ENCODE measurements at regions not wholly inside any gene's neighbourhood (a gene's known extent, or its start where the extent isn't known, plus 50 kb on each side); places are given as distances from the start of the nearest gene placed in this dataset.

DNA sequence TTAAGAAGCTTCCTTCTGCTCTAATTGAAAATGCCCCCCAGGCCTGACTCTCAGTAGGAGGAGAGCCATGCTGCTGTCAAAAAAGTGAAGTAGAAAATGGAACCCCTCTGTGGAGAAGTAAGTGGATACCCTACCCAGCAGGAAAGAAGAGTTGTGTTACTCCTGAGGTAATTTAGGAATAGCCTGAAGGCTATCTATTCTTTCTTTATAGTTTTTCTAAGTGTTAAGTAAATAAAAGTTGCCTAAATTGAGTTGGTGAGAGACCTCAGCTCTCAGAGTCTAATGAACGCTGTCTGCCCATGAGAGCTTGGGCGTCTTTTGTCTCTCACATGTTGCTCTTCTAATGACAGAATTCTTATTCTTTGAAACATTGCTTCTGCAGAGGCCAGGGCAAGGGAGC, 116.2 kb downstream of the NSUN3 start:
- DNase-seq (no peak), ATAC-seq (no peak)
- Mint-ChIP-seq H3K9me3 (no peaks in the 10 kb centered on the region), H3K4me3 (no peak overlapping the region), H3K4me1 (no peaks in the 10 kb centered on the region), H3K27ac (no peak overlapping the region), H3K36me3 (ENCODE audit: low read depth) (no peaks in the 10 kb centered on the region), H3K27me3 (peaks cover 6% of the 10 kb centered on the region)

DNA sequence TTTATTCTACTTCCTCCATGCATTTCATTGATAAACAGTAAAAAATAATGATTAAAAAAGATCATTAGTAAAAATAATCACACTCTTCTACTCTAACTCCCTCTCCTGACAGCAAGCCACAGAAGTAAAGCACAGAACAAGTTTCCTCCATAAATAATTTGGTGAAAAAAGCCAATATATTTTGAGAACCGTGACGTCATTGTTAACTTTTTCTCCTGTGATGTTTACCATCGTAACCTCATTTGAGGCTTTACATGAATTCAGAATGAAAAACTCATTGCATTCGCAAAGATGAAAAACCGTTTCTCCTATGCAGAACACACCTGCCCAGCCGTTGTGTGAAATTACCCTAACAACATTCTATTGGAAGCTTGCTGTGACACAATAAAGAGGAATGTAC, 120.7 kb downstream of the NSUN3 start:
- ATAC-seq (no peak), DNase-seq (no peak)
- no peak overlapping the region for H3K27ac Mint-ChIP-seq
- H3K36me3 Mint-ChIP-seq (ENCODE audit: low read depth), result no peaks in the 10 kb centered on the region
- no peak overlapping the region for H3K4me3 Mint-ChIP-seq
- H3K9me3 Mint-ChIP-seq, result no peaks in the 10 kb centered on the region
- peaks cover 3% of the 10 kb centered on the region for H3K27me3 Mint-ChIP-seq
- peaks cover 13% of the 10 kb centered on the region for H3K4me1 Mint-ChIP-seq

DNA sequence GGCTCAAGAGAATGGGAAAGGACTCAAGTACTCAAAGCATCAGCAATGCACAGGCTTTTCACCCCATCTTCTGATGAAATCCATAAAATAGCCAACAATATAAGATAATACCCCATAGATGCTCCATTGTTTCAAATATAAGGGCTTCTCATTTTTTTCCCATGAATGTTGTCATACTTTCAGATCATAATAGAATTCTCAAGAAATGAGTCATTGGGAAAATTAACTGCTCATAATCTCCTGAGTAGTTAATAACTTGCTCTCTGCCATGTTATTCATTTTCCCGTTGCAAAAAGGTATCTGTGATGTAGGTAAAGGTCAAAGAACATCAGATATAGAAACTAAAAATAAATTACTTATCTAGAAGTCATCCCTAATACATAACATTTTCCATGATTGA, 121.9 kb downstream of the NSUN3 start:
- no peak for ATAC-seq
- Mint-ChIP-seq H3K27ac (no peak overlapping the region), H3K9me3 (no peaks in the 10 kb centered on the region), H3K36me3 (ENCODE audit: low read depth) (no peaks in the 10 kb centered on the region), H3K4me1 (peaks cover 13% of the 10 kb centered on the region), H3K4me3 (no peak overlapping the region), H3K27me3 (peaks cover 3% of the 10 kb centered on the region)
- no peak for DNase-seq

DNA sequence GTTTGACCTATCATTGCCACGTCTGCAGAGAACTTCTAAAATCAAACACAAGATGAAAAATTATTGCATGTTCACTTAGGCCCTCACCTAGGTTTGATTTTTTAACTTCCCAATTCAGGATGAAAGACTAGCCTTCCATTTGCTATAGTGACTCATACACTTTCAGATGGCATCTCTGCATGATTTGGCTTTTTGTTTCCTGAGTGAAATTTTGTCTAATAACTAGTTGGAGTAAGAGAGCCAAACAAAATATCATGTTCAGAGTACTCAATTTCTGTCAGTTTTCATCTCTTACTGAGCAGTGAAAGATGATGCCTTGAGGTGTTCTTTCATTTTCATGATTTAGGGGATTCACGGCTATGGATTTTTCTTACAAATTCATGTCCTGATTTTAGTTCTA, 122.9 kb downstream of the NSUN3 start:
- Mint-ChIP-seq H3K27ac (no peak overlapping the region), H3K4me1 (peaks cover 13% of the 10 kb centered on the region), H3K4me3 (no peak overlapping the region), H3K27me3 (peaks cover 3% of the 10 kb centered on the region), H3K9me3 (no peaks in the 10 kb centered on the region), H3K36me3 (ENCODE audit: low read depth) (no peaks in the 10 kb centered on the region)
- DNase-seq, result no peak
- no peak for ATAC-seq

DNA sequence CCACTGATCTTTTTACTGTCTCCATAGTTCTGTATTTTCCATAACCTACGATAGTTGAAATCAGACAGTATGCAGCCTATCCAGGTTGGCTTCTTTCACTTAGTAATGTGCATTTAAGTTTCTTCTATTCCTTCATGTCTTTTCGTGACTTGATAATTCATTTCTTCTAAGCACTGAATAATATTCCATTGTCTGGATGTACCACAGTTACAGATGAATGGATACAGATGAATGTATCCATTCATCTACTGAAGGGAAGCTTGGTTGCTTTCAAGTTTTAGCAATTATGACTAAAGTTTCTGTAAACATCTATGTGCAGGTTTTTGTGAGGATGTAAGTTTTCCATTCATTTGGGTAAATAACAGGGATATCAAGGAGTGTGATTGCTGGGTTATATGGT, 124.8 kb downstream of the NSUN3 start:
- no peaks in the 10 kb centered on the region for H3K36me3 Mint-ChIP-seq (ENCODE audit: low read depth)
- no peaks in the 10 kb centered on the region for H3K9me3 Mint-ChIP-seq
- H3K27me3 Mint-ChIP-seq, result peaks cover 3% of the 10 kb centered on the region

DNA sequence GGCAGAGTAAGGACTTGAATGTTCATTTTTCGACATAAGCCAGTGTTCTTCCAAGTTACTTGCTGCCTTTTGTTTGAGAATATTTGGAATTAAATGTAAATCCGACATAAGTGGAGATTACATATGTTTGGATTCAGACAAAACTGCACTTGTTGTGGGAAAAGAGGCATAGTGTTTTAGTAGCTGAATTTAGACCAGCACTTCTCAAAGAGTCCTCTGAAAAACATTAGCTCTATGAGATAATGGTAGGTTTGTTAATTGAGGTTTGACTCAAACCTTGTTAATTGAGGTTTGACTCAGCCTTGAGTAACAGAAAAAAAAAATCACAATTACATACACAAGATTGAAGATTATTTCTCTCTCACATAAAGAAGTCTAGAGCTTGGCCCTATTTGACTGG, 132.5 kb downstream of the NSUN3 start:
- Mint-ChIP-seq H3K9me3 (no peaks in the 10 kb centered on the region), H3K27me3 (no peaks in the 10 kb centered on the region), H3K4me1 (no peaks in the 10 kb centered on the region), H3K36me3 (ENCODE audit: low read depth) (no peaks in the 10 kb centered on the region), H3K27ac (no peak overlapping the region), H3K4me3 (no peak overlapping the region)
- DNase-seq, result no peak
- ATAC-seq, result no peak

More for the DNA sequence above, 124.8 kb downstream of the NSUN3 start:
- ATAC-seq, result no peak
- H3K4me3 Mint-ChIP-seq, result no peak overlapping the region
- no peak for DNase-seq
- H3K4me1 Mint-ChIP-seq, result peaks cover 13% of the 10 kb centered on the region
- H3K27ac Mint-ChIP-seq, result no peak overlapping the region

DNA sequence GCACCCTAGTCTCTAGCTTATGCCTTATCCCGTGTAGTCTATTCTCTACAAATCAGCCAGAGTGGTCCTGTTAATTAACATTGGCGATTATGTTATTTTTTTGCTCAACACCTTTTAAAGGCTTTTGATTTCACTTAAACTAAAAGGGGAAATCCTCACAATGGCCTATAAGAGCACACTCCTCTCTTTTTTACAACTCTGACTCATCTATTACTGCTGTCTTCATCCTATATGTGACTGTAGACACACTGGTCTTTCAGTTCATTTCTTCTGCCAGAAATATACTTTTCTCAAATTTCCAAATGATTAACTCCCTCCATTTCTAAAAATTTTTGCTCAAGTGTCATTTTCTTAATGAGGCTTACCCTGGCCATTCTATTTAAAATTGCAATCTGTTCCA, 143.4 kb downstream of the NSUN3 start:
- DNase-seq, result no peak
- ATAC-seq, result no peak
- H3K9me3 Mint-ChIP-seq, result peaks cover 4% of the 10 kb centered on the region
- no peak overlapping the region for H3K27ac Mint-ChIP-seq
- no peaks in the 10 kb centered on the region for H3K36me3 Mint-ChIP-seq (ENCODE audit: low read depth)
- H3K27me3 Mint-ChIP-seq, result peaks cover 1% of the 10 kb centered on the region
- no peak overlapping the region for H3K4me3 Mint-ChIP-seq
- H3K4me1 Mint-ChIP-seq, result no peaks in the 10 kb centered on the region

DNA sequence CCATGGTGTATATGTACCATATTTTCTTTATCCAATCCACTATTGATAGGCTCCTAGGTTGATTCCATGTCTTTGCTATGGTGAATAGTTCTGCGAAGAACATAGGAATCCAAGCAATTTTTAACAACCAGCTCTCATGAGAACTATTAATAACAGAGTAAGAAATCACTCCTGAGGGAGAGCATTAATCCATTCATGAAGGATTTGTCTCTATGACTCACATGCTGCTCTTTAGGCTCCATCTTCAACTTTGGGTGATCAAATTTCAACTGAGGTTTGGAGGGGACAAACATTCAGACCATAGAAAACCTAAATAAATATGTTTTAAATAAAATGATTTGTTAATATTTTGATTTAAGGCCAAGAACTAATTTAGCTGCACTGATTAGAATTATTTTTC, 147.4 kb downstream of the NSUN3 start:
- Mint-ChIP-seq H3K9me3 (peaks cover 4% of the 10 kb centered on the region), H3K27ac (no peak overlapping the region), H3K4me3 (no peak overlapping the region), H3K27me3 (peaks cover 1% of the 10 kb centered on the region), H3K4me1 (no peaks in the 10 kb centered on the region), H3K36me3 (ENCODE audit: low read depth) (no peaks in the 10 kb centered on the region)
- ATAC-seq (no peak), DNase-seq (no peak)

DNA sequence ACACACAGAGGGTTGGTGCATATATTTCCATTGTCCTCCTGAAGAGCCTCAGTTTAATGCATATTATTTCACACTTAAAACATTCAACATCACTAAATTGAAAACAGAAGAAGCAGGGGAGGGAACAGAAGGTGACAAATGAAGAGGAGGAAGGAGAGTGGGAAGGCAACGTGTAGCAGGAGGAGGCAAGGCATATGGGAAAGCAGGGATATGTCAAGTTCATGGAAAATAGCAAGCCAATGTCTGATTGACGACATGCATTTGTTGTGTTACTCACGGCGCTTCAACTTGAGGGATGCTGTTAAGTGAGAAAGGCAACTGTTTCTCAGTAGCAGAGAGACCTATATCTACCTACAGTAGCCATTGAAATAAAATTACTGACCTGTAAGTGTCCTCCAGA, 154.5 kb downstream of the NSUN3 start:
- Mint-ChIP-seq H3K9me3 (peaks cover 6% of the 10 kb centered on the region), H3K4me1 (no peaks in the 10 kb centered on the region), H3K4me3 (no peak overlapping the region), H3K36me3 (ENCODE audit: low read depth) (peaks cover 1% of the 10 kb centered on the region), H3K27ac (no peak overlapping the region), H3K27me3 (no peaks in the 10 kb centered on the region)
- ATAC-seq (no peak), DNase-seq (no peak)

DNA sequence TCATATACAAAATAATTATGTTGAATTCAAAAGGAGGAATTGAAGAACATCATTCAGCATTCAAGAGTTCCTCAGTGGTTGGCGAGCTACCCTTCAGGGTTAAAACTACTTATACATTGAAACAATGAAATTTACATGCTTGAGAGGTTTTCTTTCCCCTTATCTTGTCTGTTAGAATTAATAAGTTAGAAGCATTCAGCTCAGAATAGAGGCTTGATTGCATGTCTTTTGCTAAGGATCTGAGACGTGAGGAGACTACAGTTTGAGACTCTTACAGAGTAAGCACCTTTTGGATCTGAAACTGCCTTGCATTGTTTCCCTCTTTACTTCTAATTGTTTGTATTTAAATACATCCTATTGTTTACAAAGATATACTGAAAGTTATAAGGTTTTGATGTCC, 157.6 kb downstream of the NSUN3 start:
- Mint-ChIP-seq H3K9me3 (peaks cover 6% of the 10 kb centered on the region), H3K36me3 (ENCODE audit: low read depth) (peaks cover 1% of the 10 kb centered on the region)

DNA sequence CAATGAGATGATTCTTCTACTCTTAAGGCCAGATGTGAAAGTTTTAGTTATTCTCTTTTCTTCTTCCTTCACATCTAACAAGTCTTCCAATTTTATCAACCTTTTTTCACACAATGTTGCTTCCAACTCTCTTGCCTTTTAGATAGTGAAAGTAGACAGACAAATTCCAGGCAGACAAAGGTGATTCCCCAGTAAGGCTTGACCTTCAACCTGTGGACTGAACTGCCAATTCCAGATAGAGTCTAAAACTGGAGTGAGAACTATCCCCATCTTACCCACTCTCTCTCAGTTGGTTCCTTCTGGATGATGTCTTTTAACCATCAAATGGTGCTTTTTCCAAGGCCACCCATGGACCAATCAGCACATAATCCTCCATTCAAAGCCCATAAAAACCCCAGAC, 159.0 kb downstream of the NSUN3 start:
- H3K27me3 Mint-ChIP-seq, result no peaks in the 10 kb centered on the region
- no peak for DNase-seq
- H3K4me3 Mint-ChIP-seq, result no peak overlapping the region
- peaks cover 6% of the 10 kb centered on the region for H3K9me3 Mint-ChIP-seq
- ATAC-seq, result no peak
- H3K36me3 Mint-ChIP-seq (ENCODE audit: low read depth), result peaks cover 1% of the 10 kb centered on the region
- H3K27ac Mint-ChIP-seq, result no peak overlapping the region
- no peaks in the 10 kb centered on the region for H3K4me1 Mint-ChIP-seq

More for the DNA sequence above, 157.6 kb downstream of the NSUN3 start:
- Mint-ChIP-seq H3K27me3 (no peaks in the 10 kb centered on the region), H3K27ac (no peak overlapping the region), H3K4me1 (no peaks in the 10 kb centered on the region), H3K4me3 (no peak overlapping the region)
- DNase-seq (no peak), ATAC-seq (no peak)

DNA sequence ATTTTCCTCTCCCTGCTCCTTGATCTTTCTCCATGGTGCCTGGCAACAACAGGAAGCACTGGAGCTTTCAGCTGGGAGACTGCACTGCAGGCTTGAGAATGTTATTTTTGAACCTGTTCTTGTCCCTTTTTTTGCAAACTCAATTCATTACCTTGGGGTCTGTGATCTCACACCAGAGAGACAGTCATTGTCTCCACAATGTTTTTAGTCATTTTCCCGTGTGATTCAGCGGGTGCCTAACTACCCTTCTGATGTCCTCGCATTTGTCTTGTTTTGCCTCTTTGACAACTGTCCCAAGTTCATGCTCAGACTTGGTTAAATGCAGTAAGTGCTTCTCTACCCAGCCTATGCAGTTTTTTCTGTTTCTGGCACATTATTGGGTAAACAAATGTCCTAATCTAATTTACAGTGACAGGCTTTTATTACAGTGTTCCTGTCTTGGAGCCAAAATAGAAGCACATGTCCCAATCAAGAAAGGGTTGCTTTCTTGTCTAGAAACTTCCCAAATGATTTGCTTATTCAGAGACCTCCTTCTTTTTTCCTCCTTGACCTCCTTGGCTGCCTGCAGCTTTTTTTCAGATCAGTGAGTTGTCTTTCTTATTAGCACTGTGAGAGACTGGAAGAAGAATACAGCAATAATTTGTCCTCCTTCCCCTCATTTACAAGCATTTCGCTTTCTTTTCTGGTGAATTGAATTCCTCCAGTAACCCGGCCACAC, 162.4 kb downstream of the NSUN3 start:
- Mint-ChIP-seq H3K36me3 (ENCODE audit: low read depth) (peaks cover 1% of the 10 kb centered on the region), H3K4me3 (no peak overlapping the region), H3K27ac (no peak overlapping the region), H3K9me3 (peaks cover 6% of the 10 kb centered on the region), H3K4me1 (no peaks in the 10 kb centered on the region), H3K27me3 (no peaks in the 10 kb centered on the region)
- DNase-seq (no peak), ATAC-seq (peak; percentile 57)

DNA sequence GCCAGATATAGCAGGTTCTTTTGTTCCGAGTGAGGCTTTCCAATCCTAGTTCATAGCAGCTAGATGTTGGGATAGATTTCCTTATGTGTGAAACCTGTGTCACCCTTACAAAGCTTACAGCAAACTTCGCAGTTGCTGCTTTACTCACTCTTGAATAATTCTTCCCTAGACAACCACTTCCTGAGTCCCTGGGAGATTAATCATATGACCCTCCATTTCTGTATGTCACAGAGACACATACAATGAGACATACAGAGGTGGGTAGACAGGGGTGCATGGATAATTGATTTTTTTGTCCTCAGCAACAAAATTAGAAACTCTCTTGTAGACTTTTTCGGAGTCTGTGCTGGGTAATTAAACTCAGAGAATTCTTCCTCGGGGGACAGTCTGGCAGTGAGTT, 163.2 kb downstream of the NSUN3 start:
- H3K36me3 Mint-ChIP-seq (ENCODE audit: low read depth), result peaks cover 1% of the 10 kb centered on the region
- no peaks in the 10 kb centered on the region for H3K27me3 Mint-ChIP-seq
- H3K4me3 Mint-ChIP-seq, result no peak overlapping the region
- no peak for DNase-seq
- no peak for ATAC-seq
- H3K4me1 Mint-ChIP-seq, result no peaks in the 10 kb centered on the region
- H3K9me3 Mint-ChIP-seq, result peaks cover 6% of the 10 kb centered on the region
- H3K27ac Mint-ChIP-seq, result no peak overlapping the region

DNA sequence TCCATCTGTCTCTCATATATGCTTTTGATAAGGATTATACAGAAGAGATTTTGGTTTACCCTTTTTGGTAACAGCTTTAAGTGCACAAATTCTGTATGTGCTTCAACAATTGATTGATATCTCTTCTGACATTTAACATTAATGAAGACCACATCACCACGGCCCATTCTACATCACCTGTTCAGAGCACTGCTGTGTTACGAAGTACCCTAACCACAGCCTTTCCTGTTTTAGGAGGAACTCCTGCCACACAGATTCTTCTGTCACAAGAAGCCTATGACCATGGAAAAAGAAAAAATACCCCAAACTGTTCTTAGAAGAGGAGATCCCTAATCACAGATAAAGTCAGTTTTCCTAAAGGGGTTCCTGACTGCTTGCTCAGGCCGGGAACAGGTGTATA, 170.1 kb downstream of the NSUN3 start:
- Mint-ChIP-seq H3K27me3 (no peaks in the 10 kb centered on the region), H3K27ac (no peak overlapping the region), H3K4me1 (no peaks in the 10 kb centered on the region), H3K36me3 (ENCODE audit: low read depth) (no peaks in the 10 kb centered on the region), H3K4me3 (no peak overlapping the region), H3K9me3 (no peaks in the 10 kb centered on the region)
- ATAC-seq (no peak), DNase-seq (no peak)

DNA sequence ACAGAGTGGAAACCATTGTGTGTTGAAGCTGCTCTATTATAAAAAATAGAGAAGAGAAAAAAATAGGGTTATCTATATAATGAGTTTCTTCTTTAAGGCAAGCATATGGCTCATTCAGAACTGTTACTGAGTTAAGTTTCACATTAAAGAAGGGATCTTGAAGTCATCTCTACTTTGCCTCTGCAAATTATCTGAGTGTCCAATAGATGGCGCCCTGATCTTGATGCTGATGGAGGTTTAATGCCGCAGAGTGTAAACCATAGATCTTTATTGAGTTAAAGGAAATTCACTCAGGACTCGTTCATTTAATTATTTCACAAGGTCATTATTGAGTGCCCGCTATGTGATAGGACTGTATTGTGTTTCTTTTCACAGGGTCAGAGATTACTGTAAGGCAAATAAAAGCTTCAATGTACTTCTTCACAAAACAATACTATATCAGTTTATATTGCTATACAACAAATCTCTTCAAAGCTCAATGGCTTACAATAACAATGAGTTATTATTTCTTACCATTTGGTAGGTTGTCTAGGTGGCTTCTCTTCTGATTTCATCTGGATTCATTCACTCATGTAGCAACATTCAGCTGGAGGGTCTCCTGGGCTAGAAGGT, 171.4 kb downstream of the NSUN3 start:
- ATAC-seq (peak; percentile 24), DNase-seq (no peak)
- Mint-ChIP-seq H3K4me3 (no peak overlapping the region), H3K27ac (no peak overlapping the region), H3K36me3 (ENCODE audit: low read depth) (no peaks in the 10 kb centered on the region), H3K4me1 (no peaks in the 10 kb centered on the region), H3K9me3 (no peaks in the 10 kb centered on the region), H3K27me3 (no peaks in the 10 kb centered on the region)

DNA sequence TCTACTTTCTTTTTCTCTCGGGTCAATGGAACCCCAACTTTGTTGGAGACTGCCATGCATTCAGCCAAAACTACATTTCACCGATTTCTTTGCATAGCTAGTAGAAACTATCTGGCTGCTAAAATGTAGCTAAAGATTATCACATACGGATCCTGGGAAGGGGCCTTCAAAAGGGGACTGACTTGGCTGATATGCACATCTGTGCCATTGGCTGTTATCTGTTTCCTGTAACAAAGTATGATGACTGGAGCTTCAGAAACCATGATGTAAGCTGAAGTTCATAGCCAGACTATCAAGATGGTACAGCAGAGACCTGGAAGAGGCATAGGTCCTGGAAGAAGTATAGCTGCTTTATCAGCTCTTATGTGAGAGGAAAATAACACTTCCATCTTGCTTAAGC, 179.1 kb downstream of the NSUN3 start:
- H3K27me3 Mint-ChIP-seq, result no peaks in the 10 kb centered on the region
- no peaks in the 10 kb centered on the region for H3K9me3 Mint-ChIP-seq
- no peaks in the 10 kb centered on the region for H3K36me3 Mint-ChIP-seq (ENCODE audit: low read depth)
- H3K4me1 Mint-ChIP-seq, result no peaks in the 10 kb centered on the region
- no peak overlapping the region for H3K4me3 Mint-ChIP-seq
- DNase-seq, result no peak
- no peak for ATAC-seq
- no peak overlapping the region for H3K27ac Mint-ChIP-seq
